Activated T-helper 2 cell treated with anti-CD3 and anti-CD28 coated beads, Interferon-gamma antibody, Interleukin-2, Interleukin-4, amounts not matched to agents 10 μg/mL and 5 μg/mL and 100 μg/mL, durations not matched to agents 14 hours and 24 hours and 36 hours (primary cell): ENCODE measurements at regions not wholly inside any gene's neighbourhood (a gene's known extent, or its start where the extent isn't known, plus 50 kb on each side); places are given as distances from the start of the nearest gene placed in this dataset.
A peak's percentile ranks its signal among the peaks of the same experiment; 100 is the strongest.

Experiments used
- DNase-seq: peaks from one replicate; pipeline ENCODE4 v3.0.0; 2021; ENCODE audit warnings: low spot score
- H3K27ac Mint-ChIP-seq: one replicate; pipeline ENCODE4 v1.8.0; 2021; ENCODE audit warnings: mixed read lengths
- H3K27me3 Mint-ChIP-seq: one replicate; pipeline ENCODE4 v1.8.0; 2021; ENCODE audit warnings: low read depth, mixed read lengths
- H3K36me3 Mint-ChIP-seq: one replicate; pipeline ENCODE4 v1.8.0; 2021; ENCODE audit warnings: low read depth, mixed read lengths
- H3K4me1 Mint-ChIP-seq: one replicate; pipeline ENCODE4 v1.8.0; 2021; ENCODE audit warnings: low read depth, mixed read lengths
- H3K4me3 Mint-ChIP-seq: one replicate; pipeline ENCODE4 v1.8.0; 2021; ENCODE audit warnings: low read depth, mild to moderate bottlenecking, moderate library complexity, mixed read lengths
- H3K9me3 Mint-ChIP-seq: one replicate; pipeline ENCODE4 v1.8.0; 2021; ENCODE audit warnings: mixed read lengths
- intact Hi-C: fragments of 100-400 bp; cut with micrococcal nuclease; formaldehyde crosslinking; loops from one replicate; pipeline ENCODE4 v1.15.1; 2023

GRCh38 chr12:75938189-75938588, 93.4 kb downstream of the PHLDA1 start:
- Mint-ChIP-seq H3K27ac (no peak overlapping the region), H3K9me3 (no peaks in the 10 kb centered on the region), H3K4me3 (no peak overlapping the region), H3K27me3 (no peaks in the 10 kb centered on the region), H3K36me3 (peaks cover 4% of the 10 kb centered on the region), H3K4me1 (peaks cover 16% of the 10 kb centered on the region)
- DNase-seq = no peak
- intact Hi-C loops = loop anchor here (5.0 to 10.0 kb wide), 2 partner anchors 407 to 411 kb away; partner anchors contain the start of gene BBS10

DNA sequence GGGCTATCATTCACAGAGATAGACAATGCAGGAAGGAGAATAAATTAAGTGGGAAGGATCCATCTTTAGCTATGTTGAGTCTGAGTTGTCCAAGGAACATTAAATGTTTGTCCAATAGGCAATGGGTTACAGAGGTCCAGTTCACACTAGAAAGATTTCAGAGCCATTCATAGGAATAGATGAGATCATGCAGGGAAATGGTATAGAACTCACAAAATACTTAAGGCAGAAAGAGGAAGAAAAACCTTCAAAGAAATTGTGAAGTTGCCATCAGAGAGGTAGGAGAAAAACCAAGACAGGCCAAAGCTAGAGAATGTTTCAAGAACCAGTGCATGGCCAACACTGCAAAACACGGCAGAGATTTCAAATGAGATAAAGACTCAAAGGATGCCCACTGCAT, 94.1 kb downstream of the PHLDA1 start:
- H3K9me3 Mint-ChIP-seq = no peaks in the 10 kb centered on the region
- no peak overlapping the region for H3K27ac Mint-ChIP-seq
- H3K4me1 Mint-ChIP-seq = peaks cover 20% of the 10 kb centered on the region
- no peaks in the 10 kb centered on the region for H3K27me3 Mint-ChIP-seq
- no peak for DNase-seq
- intact Hi-C loops = loop anchor here (5.0 to 10.0 kb wide), 2 partner anchors 407 to 410 kb away; partner anchors contain the start of gene BBS10
- no peak overlapping the region for H3K4me3 Mint-ChIP-seq
- peaks cover 4% of the 10 kb centered on the region for H3K36me3 Mint-ChIP-seq

DNA sequence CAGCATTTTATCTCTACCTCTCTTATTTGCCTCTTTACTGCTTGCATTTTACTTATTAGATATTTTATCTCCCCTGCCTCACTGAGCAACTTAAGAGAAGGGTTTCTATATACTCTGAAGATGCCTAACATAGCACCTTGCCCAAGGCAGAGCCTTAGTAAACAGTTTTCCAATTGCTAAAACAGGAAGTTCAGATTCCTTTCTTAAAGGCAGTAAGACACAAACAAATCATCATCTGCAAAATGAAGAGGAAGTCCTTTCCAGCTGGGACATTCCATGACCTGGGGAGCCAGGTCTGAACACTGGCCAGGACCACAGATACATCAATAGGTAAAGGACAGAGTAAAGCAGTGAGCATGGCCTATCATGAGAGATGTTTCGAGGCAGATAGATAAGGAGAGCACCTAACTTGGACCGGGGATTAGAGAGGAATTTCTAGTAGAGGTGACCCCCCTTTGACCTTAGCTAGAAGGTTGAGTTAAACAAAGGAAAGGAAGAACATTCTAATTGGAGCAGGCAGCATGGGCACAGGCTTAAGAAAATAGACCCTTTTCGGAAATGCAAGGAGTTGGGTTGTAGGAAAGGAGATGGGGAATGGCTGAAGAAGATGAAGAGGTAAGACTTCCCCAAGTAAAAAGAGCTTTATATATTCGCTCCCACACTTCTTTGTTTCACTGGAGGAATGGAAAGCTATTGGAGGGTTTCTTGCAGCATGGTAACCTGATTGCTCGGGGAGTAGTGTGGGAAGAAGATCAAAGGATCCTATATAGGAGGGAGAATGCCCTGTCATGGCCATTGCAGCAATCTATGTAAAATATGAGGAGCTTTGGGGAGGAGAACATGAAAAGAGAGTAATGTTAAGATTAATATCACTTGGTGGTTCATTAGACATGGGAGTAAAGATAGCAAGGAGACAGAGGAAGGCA, 94.8 kb downstream of the PHLDA1 start:
- Mint-ChIP-seq H3K27ac (no peak overlapping the region), H3K27me3 (no peaks in the 10 kb centered on the region), H3K9me3 (no peaks in the 10 kb centered on the region), H3K4me1 (peaks cover 26% of the 10 kb centered on the region), H3K4me3 (no peak overlapping the region), H3K36me3 (peaks cover 7% of the 10 kb centered on the region)
- no peak for DNase-seq
- intact Hi-C loops = loop anchor here (5.0 to 10.0 kb wide), 2 partner anchors 408 to 409 kb away; partner anchors contain the start of gene BBS10

DNA sequence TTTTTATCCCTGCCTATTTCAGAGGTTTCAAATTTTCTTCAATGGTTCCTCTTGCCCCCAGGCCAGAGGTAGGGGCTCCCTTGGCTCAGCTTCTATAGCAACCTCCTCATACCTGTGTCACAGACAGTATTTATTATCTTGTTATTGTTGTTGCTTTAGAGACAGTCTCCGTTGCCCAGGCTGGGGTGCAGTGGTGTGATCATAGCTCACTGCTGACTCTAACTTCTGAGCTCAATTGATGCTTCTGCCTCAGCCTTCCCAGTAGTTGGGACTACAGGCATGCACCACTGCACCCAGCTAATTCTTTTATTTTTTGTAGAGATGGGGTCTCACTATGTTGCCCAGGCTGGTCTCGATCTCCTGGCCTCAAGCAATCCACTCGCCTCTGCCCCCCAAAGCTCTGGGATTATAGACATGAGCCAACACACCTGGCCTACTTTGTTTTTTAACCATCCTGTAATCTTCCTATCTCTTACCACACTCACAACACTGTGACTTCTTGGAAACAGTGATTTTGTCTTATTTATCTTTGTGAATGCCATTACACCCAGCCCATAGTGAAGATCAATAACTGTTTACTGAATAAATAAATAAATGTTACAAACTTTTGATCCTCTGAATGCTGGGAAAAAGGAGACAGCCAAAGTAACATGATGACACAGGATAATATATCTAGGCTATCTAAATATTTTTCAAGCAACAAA, 95.9 kb downstream of the PHLDA1 start:
- Mint-ChIP-seq H3K9me3 (no peaks in the 10 kb centered on the region), H3K4me3 (no peak overlapping the region), H3K27ac (peak overlapping the region; percentile 31), H3K36me3 (peaks cover 6% of the 10 kb centered on the region), H3K27me3 (no peaks in the 10 kb centered on the region), H3K4me1 (peaks cover 32% of the 10 kb centered on the region)
- intact Hi-C loops = loop anchor here (2.0 to 10.0 kb wide), 3 partner anchors 95 to 409 kb away; partner anchors contain the start of genes BBS10 and PHLDA1
- peak; percentile 20 for DNase-seq

DNA sequence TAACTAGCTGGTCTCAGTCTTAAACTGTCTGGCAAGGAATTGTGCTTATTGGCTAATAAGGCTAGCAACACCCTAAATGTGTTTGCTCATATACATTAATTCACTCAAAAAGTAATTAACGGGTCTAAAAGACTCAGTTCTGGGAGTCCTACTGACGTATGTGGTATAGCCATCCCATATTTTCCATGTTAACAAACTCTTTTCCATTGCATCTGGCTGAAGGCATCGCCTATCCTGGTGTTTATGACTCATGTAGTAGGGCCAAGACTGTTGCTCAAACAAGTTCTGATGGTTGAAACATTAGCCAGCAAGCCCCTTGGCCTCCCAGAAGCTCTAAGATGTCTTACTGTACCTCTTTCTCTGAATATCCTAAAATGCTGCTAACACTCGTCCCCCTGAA, 98.5 kb downstream of the PHLDA1 start:
- Mint-ChIP-seq H3K27me3 (no peaks in the 10 kb centered on the region), H3K4me1 (peaks cover 44% of the 10 kb centered on the region), H3K4me3 (no peak overlapping the region), H3K36me3 (peaks cover 3% of the 10 kb centered on the region), H3K9me3 (peaks cover 5% of the 10 kb centered on the region), H3K27ac (peak overlapping the region; percentile 73)
- DNase-seq = no peak
- intact Hi-C loops = loop anchor here (5.0 to 10.0 kb wide), 4 partner anchors 116 to 421 kb away; partner anchors contain the start of genes BBS10 and KRR1

- intact Hi-C loops = loop anchor here (5.0 to 10.0 kb wide), 4 partner anchors 115 to 420 kb away; partner anchors contain the start of genes BBS10 and KRR1
- no peaks in the 10 kb centered on the region for H3K27me3 Mint-ChIP-seq
- peaks cover 44% of the 10 kb centered on the region for H3K4me1 Mint-ChIP-seq
- DNase-seq = no peak
- no peak overlapping the region for H3K27ac Mint-ChIP-seq
- H3K4me3 Mint-ChIP-seq = no peak overlapping the region
- peaks cover 7% of the 10 kb centered on the region for H3K36me3 Mint-ChIP-seq
- peaks cover 12% of the 10 kb centered on the region for H3K9me3 Mint-ChIP-seq
These were observed 99.3 kb downstream of the PHLDA1 start for GRCh38 chr12:75932241-75932640.

GRCh38 chr12:75923964-75924666, 107.5 kb downstream of the PHLDA1 start:
- peaks cover 39% of the 10 kb centered on the region for H3K36me3 Mint-ChIP-seq
- no peak overlapping the region for H3K27ac Mint-ChIP-seq
- peaks cover 49% of the 10 kb centered on the region for H3K9me3 Mint-ChIP-seq
- peaks cover 29% of the 10 kb centered on the region for H3K4me1 Mint-ChIP-seq
- intact Hi-C loops = loop anchor here (1.0 kb wide), 1 partner anchor 10 kb away; no protein-coding TSS in a partner anchor
- H3K27me3 Mint-ChIP-seq = no peaks in the 10 kb centered on the region
- DNase-seq = no peak
- H3K4me3 Mint-ChIP-seq = no peak overlapping the region

DNA sequence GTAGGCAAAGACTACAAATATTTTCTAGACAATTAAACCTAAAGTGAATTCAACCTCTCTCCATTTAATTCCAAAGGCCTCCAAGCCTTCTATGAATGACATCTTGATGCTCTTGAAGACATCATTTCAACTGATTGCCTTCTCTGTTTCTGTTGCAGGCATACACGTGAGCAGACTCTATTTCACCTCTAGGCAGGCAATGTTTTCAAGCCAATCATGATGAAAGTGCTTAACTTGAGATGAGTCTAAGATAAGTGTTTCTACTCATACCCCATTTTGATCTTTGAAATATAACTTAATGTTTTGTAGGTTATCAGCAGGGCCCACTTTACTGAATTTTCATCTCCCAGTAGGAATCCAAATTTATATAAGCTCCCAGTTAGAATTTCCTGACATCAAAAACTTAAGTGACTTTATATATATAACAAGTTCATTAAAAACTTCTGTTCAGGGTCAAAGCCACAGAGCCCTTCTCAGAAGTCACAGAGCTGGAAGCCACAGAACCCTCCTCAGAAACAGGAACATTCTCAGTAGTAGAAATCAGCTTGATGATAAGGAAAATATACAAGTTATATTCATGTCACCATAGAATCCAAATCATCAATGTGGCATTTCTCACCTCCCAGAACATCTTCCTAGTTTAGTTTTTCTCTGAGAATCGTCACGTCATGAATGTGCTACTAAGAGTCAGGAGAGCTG, 108.5 kb downstream of the PHLDA1 start:
- H3K4me3 Mint-ChIP-seq = no peak overlapping the region
- DNase-seq = no peak
- H3K36me3 Mint-ChIP-seq = peaks cover 39% of the 10 kb centered on the region
- peaks cover 22% of the 10 kb centered on the region for H3K4me1 Mint-ChIP-seq
- intact Hi-C loops = loop anchor here (1.0 kb wide), 1 partner anchor 11 kb away; no protein-coding TSS in a partner anchor
- H3K27me3 Mint-ChIP-seq = no peaks in the 10 kb centered on the region
- H3K9me3 Mint-ChIP-seq = peaks cover 45% of the 10 kb centered on the region
- H3K27ac Mint-ChIP-seq = peak overlapping the region; percentile 71

- peaks cover 30% of the 10 kb centered on the region for H3K4me1 Mint-ChIP-seq
- no peak overlapping the region for H3K4me3 Mint-ChIP-seq
- DNase-seq = no peak
- no peaks in the 10 kb centered on the region for H3K27me3 Mint-ChIP-seq
- H3K27ac Mint-ChIP-seq = no peak overlapping the region
- intact Hi-C loops = no loop called here
- H3K36me3 Mint-ChIP-seq = peaks cover 33% of the 10 kb centered on the region
- peaks cover 35% of the 10 kb centered on the region for H3K9me3 Mint-ChIP-seq
These were observed 109.8 kb downstream of the PHLDA1 start for GRCh38 chr12:75921622-75922289.

DNA sequence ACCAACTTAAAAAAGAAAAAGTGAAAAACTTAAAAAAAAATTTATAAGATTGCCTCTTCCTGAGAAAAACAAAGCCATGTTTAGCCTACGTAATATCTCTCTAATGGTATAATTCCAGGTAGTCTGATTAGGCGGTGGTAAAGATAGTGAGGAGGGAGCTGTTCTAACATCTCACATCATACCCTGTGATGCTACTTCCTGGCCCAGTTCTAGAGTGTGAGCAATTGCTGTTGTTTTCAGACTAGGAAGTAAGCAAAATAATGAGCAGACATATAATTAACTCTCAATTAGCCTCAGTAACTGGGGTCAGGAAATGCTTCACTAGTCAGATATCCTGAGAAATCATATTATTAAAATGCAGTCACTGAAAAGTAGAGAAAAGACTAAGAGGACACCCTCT, 113.9 kb downstream of the PHLDA1 start:
- Mint-ChIP-seq H3K27me3 (no peaks in the 10 kb centered on the region), H3K4me3 (no peak overlapping the region), H3K27ac (no peak overlapping the region), H3K9me3 (peaks cover 3% of the 10 kb centered on the region), H3K36me3 (peaks cover 2% of the 10 kb centered on the region), H3K4me1 (peaks cover 38% of the 10 kb centered on the region)
- no peak for DNase-seq
- intact Hi-C loops = no loop called here

- intact Hi-C loops = no loop called here
- Mint-ChIP-seq H3K27me3 (no peaks in the 10 kb centered on the region), H3K4me3 (no peak overlapping the region), H3K4me1 (peaks cover 35% of the 10 kb centered on the region), H3K36me3 (no peaks in the 10 kb centered on the region), H3K27ac (peak overlapping the region; percentile 23), H3K9me3 (no peaks in the 10 kb centered on the region)
- DNase-seq = no peak
These were observed 114.5 kb downstream of the PHLDA1 start for GRCh38 chr12:75917083-75917482.
